DMS153 treated with DMSO at 0.1 percent for 48 hours (cell line): ENCODE measurements at regions not wholly inside any gene's neighbourhood (a gene's known extent, or its start where the extent isn't known, plus 50 kb on each side); places are given as distances from the start of the nearest gene placed in this dataset.

Source experiments
- DNase-seq: peaks from one replicate; lab custom pipeline; 2025; ENCODE audit not compliant: unreplicated experiment; lab: John Stamatoyannopoulos, UW

DNA sequence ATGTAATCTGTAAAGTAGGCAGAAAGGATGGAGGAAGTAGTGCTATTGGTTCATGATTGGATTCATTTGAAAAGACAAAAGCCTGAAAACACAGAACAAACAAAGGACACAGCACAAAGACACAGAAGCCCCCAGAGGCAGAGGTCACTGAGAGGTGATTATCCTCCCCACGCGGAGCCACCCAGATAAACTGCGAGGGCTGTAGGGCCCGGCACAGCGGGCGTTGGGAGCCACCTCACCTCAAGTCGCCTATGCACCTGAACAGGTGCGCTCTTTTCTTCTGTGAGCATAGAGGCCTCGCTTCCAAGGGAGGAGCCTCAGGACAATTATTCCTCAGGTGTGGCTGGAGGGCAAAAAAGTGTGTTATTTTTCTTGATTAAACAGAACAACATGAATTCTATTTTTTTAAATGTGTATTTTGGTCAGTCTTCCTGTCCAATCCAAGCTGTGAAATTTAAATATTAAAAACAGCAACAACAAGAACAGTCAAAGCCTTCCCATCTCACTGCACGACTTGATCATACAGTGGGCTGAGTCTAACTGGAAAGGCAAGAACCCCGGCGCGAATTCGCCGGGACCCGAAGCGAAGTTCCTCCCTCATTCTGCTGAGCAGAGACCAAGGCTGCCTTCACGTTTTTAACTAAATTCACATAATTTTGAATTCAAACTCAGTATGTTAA is 205.3 kb downstream of the THBS2 start:
- no peak for DNase-seq

DNA sequence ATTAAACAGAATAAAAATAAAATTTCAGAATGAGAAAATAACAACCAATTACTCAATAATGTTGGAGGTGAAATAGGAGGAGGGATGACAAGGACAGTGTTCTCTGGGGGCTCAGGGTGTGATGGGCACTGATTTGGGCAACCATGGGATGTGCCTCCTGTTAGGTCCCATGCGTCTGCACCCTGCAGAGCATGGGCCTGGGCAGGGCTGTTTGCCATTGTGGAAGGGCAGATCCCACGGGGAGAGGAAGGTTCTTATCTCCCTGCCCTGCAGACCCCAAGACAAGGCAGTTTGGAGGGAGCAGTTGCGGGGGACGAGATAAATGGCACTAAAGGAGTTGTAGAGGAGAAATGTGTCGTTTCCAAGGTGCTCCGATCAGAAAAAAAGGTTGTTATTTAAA is 206.3 kb downstream of the THBS2 start:
- no peak for DNase-seq

DNA sequence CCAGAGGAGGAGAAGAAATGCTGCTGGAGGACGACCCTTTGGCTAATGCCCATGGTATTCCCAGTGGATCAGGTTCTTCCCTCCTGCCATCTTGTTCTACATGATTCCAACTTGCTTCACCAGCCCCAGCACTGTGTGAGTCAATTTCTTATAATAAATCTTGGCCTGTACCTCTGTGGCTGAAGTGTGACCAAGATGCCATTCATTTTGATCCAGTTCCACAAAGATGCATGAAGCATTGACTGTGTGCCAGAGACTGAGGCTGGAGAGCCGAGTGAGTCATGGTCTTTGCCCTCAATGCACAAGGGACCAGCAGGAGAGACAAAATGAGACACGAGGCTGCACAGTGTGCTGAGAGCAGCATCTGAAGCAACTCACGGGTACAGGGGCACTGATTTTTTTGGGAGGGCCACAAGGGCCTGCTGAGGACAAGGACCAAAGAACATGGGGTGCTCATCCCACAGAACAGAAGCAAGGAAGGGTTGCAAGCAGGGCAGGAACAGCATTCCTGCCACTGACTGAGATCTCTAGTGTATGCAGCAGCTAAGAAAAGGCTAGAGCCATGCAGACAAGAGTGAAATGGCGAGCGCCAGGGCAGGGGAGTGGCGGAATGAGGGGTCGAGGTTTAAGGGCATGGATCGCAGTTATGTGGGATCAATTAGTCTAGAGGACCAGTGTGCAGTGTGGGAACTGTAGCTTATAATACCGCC is 207.0 kb downstream of the THBS2 start:
- no peak for DNase-seq

DNA sequence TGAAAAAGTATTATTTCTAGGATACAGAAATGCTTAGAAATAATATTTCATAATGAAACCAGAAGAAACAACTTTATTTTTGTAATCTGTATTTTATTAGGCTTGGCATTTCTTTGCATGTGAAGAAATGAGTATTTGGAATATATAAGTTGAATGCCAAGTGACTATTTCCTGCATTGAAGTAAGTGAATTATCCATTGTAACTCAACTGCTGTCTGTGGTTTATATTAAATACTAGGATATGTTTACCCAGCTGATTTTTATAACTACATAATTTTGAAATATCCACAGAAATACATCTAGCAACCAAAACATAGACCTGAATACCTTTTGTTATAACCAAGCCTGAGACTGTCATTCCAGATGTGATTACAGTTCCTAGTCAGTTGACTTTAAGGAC is 207.6 kb downstream of the THBS2 start:
- no peak for DNase-seq

DNA sequence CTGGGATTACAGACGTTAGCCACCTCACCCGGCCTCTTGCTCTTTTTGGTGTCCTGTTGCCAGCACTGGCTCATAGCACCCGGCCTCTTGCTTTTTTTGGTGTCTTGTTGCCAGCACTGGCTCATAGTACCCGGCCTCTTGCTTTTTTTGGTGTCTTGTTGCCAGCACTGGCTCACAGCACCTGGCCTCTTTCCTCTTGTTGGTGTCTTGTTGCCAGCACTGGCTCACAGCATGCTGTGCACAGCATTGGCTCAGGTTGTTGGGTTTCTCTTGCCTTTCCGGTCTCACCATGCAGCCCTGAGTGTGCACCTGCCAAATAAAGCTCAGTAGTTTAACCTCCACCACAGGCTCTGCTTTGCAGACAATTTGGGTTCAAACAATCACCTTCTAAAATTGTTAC is 208.2 kb downstream of the THBS2 start:
- DNase-seq, result no peak

DNA sequence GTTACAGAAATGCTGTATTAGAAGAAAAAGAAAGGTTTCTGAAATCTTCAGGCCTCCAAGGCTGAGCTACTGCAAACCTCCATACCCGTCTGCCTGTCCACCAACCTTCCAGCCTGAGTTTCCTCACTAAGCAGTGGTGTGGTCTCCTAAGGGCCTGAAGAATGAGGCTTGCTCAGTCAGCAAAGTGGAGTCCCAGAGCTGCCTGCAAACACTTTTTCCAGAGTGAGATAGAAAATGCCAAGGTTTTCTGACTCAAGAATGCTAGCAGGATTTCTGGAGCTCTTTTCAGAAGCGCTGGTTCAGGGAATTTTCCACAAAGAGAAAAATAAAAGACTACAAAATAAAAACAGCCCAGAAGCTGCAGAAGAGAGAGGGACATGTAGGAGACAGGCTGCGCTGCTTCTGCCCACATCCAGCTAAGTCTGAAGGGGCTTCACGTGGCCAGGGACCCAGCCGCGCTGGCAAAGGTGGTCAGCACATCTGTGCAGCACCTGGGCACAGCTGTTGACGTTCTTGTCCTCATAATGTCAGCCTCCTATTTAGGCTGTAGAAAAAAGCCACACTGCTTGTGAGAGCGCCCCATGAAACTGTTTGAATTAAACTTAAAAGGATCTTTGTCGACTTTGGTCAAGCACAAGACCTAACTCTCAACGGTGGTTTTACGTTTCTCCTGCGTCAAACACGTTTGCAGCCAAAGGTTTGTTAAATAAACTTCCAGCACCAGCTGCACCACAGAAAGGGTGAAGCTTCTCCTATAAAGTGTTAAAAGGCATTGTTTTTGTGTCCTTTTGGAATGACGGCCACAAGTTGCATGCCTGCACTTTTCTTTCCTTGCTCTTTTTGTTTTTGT is 209.0 kb downstream of the THBS2 start:
- DNase-seq, result no peak

DNA sequence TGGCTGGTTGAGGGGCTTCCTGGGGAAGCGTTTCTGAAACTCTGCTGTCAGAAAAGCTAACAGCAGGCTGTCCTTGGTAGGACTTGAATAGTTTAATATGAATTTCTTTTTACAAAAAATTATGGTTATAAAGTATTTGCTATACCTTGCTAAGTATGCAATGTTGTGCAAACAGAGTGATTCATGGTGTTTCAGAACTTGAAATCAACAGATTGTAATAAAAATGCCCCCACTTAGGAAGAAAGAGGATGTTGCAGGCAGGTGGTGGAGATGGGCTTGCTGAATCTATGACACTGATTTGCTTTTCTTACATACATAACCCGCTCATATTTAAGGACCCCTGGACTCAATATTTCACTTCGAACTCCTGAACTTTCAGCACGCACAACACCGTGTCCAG is 211.6 kb downstream of the THBS2 start:
- DNase-seq, result no peak

DNA sequence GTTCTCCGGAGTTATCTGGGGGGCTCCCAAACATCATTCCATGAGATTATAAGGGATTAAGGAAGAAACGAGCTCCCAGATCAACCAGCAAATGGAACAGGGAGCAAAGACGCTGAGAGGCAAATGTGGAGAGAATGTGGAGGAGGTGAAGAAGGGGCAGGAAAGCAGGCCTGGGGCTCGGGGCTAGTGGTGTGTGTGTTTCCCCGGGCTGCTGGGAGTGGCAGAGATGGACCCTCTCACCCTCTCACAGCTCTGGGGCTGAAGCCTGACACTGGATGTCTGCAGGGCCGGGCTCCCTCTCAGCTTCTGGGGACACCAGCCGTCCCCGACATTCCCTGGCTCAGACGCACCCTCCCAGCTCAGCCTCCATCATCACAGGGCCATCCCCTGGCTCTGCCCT is 212.6 kb downstream of the THBS2 start:
- no peak for DNase-seq

DNA sequence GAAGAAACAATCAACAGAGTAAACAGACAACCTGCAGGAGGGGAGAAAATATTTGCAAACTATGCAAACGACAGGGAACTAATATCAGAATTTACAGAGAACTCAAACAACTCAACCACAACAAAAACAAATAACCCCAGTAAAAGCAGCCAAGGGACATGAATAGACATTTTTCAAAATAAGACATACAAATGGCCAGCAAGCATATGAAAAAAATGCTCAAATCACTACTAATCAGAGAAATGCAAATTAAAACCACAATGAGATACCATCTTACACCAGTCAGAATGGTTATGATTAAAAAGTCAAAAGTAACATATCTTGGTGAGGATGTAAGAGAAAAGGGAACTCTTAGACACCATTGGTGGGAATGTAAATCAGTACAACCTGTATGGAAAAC is 215.0 kb downstream of the THBS2 start:
- no peak for DNase-seq

DNA sequence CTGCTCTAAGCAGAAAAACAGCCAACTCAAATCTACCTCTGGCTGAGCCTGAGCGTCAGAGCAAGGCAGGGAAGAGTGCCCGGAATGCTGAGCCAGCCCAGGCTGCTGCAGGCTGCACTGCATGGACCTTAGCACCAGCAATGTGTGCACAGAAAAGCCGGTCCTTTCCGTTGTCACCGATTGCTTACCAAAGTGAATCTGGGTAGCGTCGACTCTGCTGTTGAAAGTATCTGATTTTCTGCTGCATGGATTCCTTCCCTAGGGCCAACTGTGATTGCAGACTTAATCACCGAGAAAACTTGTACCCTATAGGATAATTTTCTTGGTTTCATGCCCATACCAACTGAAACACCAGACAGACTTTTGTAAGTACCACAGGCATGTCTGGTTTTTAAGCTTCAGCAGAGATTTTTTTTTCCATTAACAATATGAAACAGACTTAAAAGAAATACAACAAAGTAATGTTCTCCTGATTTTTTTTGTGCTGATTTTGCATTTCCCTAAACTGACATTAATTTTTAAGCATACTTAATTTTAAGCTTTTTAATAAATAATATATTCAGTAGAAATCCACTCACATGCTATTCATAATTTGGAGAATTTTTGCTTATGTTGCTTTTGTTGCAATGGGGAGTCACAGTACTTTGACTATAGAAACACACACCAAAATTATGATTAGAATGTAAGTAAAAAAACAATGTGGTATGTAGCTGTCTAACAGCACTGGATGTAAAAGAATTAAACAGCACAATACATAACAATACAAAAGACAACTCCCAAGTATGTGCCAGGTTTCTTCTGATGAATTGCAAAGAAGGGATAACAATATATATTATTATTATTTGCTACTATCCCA is 218.0 kb downstream of the THBS2 start:
- no peak for DNase-seq

DNA sequence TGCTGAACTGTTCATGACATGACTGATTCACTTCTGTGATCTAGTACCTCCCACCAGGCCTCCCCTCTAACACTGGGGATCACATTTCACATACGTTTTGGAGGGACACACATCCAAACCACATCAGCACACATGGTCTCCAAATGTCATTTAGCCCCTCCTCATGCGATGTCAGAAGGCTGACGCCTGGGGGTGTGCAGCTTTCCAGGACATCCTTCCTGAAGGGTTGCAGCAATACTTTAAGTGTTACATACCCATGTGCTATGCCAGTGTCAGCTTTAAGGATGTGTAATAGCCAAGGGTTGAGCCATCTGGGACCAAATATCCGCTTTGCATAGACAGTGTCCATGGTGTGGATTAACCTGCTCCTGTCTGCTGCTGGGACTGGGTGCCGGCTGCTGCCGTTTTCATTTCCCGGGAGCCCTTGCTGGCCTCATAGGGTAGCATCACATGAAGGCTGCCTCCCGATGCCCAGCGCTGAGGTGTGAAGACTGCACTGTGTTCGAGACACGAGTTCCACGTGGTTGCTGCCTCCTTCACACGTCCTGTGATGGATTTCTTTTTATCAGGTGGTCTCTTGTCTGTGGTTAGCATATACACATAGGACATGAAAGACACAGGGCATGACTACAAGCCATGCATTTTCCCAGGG is 219.0 kb downstream of the THBS2 start:
- DNase-seq, result no peak

DNA sequence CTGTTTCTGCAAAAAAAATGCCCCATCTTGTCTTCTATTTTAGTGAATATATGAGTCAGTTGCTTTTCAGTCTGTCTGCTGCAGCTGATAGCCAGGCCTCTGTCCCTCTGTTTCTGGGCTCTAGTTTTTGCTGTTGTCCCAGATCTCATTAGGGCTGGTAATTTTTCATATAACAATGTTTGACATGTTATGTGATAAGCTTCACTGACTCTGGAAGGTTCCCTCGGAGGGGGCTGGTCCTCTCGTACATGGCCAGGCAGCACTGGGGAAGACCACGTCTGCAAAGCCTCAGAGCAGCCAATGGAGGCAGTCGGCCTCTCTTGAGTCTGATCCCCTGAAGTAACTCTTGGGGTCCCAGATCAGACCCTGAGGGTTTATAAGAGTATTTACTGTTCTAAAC is 223.8 kb downstream of the THBS2 start:
- no peak for DNase-seq

DNA sequence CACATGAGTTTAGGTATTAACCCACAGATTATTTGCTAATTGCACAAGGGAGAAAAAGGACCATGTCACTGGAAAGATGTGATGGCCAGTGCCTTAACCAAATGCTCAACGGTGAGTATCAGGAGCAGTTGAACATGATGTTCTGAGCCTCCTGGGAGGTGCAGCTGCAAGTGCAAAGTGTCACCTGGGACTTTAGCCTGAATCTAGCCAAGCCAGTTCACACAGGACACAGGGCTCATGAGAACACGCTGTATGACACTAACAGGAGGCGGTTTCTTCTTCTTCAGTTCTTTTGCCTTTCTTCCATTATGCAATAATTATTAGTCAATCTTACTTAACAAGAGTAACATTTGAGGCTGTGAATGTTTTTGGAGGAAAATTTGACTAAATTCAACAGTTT is 225.3 kb downstream of the THBS2 start:
- no peak for DNase-seq

DNA sequence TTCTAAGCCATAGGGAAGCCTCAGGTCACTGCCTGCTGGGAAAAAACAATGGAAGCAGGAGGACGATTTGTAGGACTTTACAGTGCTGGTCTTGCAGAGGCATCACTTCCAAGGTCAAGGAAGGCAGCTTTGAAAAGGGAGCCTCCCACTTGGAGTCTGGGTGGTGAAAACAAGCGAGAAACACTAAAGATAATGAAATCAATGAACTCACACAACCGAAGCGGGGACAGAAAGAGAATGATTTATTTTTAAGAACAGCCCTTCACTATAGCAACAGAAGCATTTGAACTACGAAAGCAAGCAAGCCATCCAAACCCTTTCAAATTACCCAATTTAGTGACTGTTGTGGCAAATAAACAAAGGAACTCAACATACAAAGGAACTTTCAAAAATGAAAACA is 227.5 kb downstream of the THBS2 start:
- no peak for DNase-seq

DNA sequence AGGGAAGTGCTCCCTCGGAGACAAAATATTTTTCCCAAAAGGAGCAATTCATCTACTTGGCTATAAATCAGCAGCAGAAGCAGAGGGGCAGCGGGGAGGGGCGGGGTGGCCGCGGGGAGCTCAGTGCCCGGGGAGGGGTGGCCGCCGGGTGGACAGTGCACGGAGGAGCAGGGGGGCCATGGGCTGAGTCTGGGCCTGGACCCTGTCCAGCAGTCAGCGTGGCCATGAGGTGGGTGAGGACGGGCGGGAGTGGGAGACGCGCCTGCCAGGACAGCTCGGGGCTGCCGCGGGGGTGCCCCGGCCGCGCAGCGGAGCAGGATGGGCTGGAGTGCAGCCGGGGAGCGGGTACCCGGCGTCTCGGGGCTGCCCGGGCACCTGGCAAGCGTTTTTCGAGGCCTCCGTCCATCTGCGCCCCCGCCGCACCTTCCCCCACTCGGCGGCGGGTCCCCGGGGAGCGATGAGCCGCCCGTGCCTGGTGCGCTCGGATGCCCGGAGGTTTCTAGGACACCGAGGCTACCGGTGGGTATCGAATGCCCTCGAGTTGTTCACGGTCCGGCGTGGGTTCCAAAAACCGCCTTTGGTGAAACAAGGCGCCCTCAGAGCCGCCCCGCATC is 229.5 kb downstream of the THBS2 start:
- no peak for DNase-seq

DNA sequence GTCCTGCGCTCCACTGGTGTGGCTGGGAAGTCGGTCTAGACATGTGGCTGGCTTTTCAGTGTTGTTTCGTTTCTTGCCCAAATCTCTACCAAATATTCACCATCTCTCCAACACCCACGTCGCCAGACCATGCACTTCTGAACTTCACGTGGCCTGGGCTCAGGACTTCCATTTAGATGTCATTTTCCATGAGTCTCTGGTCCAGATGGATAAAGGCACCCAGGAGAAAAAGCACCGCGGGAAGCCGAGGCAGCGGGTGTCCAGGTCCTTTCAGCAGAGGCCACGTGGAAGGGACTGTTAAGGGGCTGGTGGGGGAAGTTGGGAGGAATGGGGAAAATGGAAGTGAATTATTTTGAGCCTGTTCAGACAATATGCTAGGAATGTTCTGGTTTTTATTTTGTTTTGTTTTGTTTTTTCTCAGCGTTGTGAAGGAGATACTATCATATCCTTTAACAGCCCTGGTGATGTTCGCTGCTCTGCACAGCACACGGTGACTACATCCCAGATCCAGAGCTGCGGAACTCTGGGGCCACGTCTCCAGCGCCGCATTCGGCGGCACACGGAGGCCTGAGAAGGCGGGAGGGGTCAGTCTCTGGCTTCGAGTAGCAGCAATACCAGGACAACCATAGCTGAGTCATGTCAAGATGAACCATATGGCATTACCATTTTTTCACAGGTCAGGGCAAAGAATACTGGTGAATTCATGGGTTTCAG is 230.3 kb downstream of the THBS2 start:
- no peak for DNase-seq

DNA sequence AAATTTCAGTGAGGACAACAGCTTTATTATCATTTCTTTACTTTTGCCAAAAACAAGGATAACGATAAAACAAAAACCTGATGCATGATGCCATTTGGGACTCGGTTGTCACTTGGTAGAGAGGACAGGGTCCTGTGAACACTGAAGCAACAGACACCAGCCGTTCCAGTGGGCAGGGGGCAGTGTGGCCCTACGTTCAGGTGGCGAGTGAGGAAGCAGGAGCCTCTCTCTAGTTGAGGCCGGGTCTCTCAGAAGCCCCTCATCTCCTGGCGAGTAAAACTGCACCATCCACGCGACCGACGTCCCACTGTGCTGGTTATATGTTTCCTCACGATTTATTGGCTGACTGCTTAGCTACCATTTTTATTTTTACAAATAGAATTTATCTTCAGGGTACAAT is 231.6 kb downstream of the THBS2 start:
- DNase-seq, result no peak

DNA sequence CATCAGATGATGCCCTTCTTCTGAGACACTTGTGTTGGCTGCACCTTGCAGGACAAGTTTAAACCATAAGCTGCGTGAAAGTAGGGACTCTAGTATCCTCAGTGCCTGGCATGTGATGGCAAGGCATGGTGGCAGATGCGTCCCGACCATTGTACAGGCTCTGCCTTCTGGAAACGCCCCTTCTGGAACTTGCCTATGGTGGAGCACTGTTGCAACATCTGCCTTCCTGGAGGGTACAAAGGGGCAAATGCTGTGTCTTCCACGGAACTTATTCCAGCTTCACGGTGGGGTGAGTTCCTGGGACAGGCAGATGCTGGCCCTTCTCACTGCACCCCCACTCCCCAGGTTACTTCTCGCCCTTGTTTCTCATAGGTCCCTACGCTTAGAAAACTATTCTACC is 232.8 kb downstream of the THBS2 start:
- DNase-seq, result no peak

DNA sequence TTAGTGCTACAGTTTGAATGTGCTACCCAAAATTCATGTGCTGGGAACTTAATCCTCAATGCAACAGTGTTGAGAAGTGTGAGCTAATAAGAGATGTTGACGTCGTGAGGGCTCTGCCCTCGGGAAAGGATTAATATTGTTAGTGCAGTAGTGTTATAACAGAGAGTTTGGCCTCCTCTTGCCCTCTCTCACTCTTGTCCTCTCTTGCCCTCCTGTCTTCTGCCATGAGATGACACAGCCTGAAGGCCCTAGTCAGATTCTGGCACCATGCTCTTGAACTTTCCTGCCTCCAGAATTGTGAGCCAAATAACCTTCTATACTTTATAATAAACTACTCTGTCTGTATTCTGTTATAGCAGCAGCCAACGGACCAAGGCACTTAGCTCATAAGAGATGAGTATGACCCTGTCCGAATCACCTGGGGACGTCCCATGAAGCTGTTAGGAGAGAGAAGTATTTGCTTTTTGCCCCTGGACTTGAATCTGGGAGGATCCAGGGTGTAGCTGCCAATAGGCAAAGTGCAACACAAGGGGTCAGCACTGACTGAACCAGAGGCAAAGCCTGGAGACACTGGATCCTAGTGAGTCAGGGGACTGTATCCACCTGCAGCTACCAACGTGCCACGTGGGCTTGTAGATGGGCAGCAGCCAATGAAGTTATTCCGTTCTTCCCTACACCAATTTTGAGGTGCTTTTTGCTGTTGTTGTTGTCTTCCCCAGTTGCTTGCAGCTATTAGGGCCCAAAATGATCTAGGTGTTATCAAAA is 233.7 kb downstream of the THBS2 start:
- no peak for DNase-seq
